ENCODE measurements at regions not wholly inside any gene's neighbourhood (a gene's known extent, or its start where the extent isn't known, plus 50 kb on each side); places are given as distances from the start of the nearest gene placed in this dataset.
A peak's percentile ranks its signal among the peaks of the same experiment; 100 is the strongest.

DNA sequence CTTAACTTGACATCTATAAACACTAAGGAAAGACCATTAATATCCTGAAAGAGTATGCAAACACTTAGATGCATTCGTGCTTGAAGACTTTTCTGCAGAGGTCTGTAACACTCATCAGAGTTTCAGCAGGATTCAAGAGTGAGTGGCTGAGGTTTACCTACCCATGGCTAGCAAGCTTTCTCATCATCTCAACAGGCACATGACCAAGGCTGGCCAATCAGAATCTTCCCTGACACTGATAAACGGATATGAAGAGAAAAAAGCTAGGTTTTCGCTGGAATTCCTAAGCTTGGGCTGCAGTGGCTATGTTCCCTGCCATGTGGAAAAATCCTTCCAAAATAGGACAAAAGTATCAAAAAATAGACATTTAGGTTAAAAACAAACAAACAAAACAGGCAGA is 162.1 kb upstream of the USP15 start:
- no peak overlapping the region; the same call in 1 of the 2 replicates for H2AFZ ChIP-seq (ENCODE audit: low read length)
- CTCF ChIA-PET (ENCODE audit: partially characterized antibody): interaction anchor here (1.0 to 2.1 kb wide), 4 partner anchors 18 to 33 kb away, joined by 3 to 5 read pairs (median 4); no protein-coding TSS in a partner anchor
- POLR2A ChIA-PET (ENCODE audit: partially characterized antibody): no interaction called here

More for the DNA sequence above, 162.1 kb upstream of the USP15 start:
- H3K79me2 ChIP-seq (ENCODE audit: control insufficient read depth in 1 of 2, insufficient read depth in 2 of 2, low read length in 2 of 2): no peaks in the 10 kb centered on the region
- no peak overlapping the region for H3K23ac ChIP-seq (ENCODE audit: insufficient read length)
- H2BK15ac ChIP-seq (ENCODE audit: low read length): no peak overlapping the region
- no peak overlapping the region for H3K27ac ChIP-seq (ENCODE audit: low read depth, low read length)
- no peak overlapping the region for H3K14ac ChIP-seq (ENCODE audit: insufficient read length)
- TF ChIP-seq, protein P1, sequence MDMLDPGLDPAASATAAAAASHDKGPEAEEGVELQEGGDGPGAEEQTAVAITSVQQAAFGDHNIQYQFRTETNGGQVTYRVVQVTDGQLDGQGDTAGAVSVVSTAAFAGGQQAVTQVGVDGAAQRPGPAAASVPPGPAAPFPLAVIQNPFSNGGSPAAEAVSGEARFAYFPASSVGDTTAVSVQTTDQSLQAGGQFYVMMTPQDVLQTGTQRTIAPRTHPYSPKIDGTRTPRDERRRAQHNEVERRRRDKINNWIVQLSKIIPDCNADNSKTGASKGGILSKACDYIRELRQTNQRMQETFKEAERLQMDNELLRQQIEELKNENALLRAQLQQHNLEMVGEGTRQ (IDR thresholded peaks at IDR 0.05; ENCODE audit: low read length): peak; percentile 76
- no peak for TF ChIP-seq TAF1 (IDR thresholded peaks at IDR 0.05; ENCODE audit: low read depth, low read length)
- TF ChIP-seq, protein P2, sequence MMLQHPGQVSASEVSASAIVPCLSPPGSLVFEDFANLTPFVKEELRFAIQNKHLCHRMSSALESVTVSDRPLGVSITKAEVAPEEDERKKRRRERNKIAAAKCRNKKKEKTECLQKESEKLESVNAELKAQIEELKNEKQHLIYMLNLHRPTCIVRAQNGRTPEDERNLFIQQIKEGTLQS (IDR thresholded peaks at IDR 0.05; ENCODE audit: insufficient read depth, low read depth, low read length): 0 out of 2 replicates have a peak, but pooled peaks have one; percentile 22
- H3K36me3 ChIP-seq (ENCODE audit: control insufficient read depth in 2 of 4, insufficient read depth in 4 of 4, low read length in 3 of 4): no peaks in the 10 kb centered on the region
- H3K4me2 ChIP-seq (ENCODE audit: insufficient read depth in 1 of 2, low read depth in 2 of 2, low read length in 2 of 2): no peak overlapping the region
- no peak overlapping the region for H2BK20ac ChIP-seq (ENCODE audit: low read length)
- no peaks in the 10 kb centered on the region for H3K4me1 ChIP-seq (replicated peaks in 1 of 4; ENCODE audit: control insufficient read depth in 3 of 4, insufficient read depth in 4 of 4, low read length in 3 of 4)
- WGBS, 2 experiments (ENCODE audit: extremely low coverage in 1 of 2, insufficient coverage in 1 of 2, insufficient read length in 1 of 2, insufficient replicate concordance in 2 of 2, low coverage in 1 of 2, low lambda C conversion rate in 2 of 2, missing lambda C conversion rate in 1 of 2): 79% methylated on average over 3 of the region's 3 CpGs; no CpG with 5 or more reads in 1 of the 2 experiments
- H3K4me3 ChIP-seq (ENCODE audit: extremely low read depth in 1 of 4, insufficient read depth in 2 of 4, low read depth in 3 of 4, low read length in 4 of 4): no peak overlapping the region
- no peaks in the 10 kb centered on the region; the same call in 1 of the 2 replicates for H3K23me2 ChIP-seq (ENCODE audit: low read depth, low read length)
- H3K56ac ChIP-seq (replicated peaks; ENCODE audit: insufficient read length, low read depth, low read length): no peak overlapping the region
- no peak overlapping the region for H3K4ac ChIP-seq (replicated peaks; ENCODE audit: insufficient read length, low read depth, low read length)
- H4K8ac ChIP-seq (ENCODE audit: extremely low read depth, insufficient read depth, low read length): no peak overlapping the region
- FAIRE-seq (peak; percentile 13), DNase-seq (ENCODE audit: low read depth in 1 of 2, low spot score in 2 of 2) (no peak)
- no peaks in the 10 kb centered on the region for H4K20me1 ChIP-seq (replicated peaks in 1 of 2; ENCODE audit: control insufficient read depth in 1 of 2, insufficient read depth in 2 of 2, low read length in 2 of 2)
- H3K18ac ChIP-seq (ENCODE audit: extremely low read depth, low read length): no peak overlapping the region
- H3K79me1 ChIP-seq (ENCODE audit: low read depth, low read length): no peaks in the 10 kb centered on the region
- no peak overlapping the region for H4K91ac ChIP-seq (replicated peaks; ENCODE audit: insufficient read length, low read length)
- H3K27me3 ChIP-seq (replicated peaks in 1 of 4; ENCODE audit: control insufficient read depth in 3 of 4, extremely low read depth in 1 of 4, insufficient read depth in 3 of 4, low read length in 3 of 4): no peaks in the 10 kb centered on the region
- no peak overlapping the region for H3K9ac ChIP-seq (replicated peaks in 1 of 4; ENCODE audit: extremely low read depth in 1 of 4, low read depth in 3 of 4, low read length in 3 of 4)
- H4K5ac ChIP-seq (ENCODE audit: insufficient read length, low read depth, low read length): no peak overlapping the region
- H2BK12ac ChIP-seq (ENCODE audit: low read depth, low read length): no peak overlapping the region
- H2BK120ac ChIP-seq (replicated peaks; ENCODE audit: low read depth, low read length): no peak overlapping the region
- no peaks in the 10 kb centered on the region for H3K9me3 ChIP-seq (ENCODE audit: insufficient read depth in 2 of 2, low read depth in 1 of 2, low read length in 1 of 2)
- H2BK5ac ChIP-seq (ENCODE audit: low read depth, low read length): no peak overlapping the region
- no peak overlapping the region for H2AK5ac ChIP-seq (ENCODE audit: low read depth, low read length)
